SK-N-SH (cell line): ENCODE measurements at regions not wholly inside any gene's neighbourhood (a gene's known extent, or its start where the extent isn't known, plus 50 kb on each side); places are given as distances from the start of the nearest gene placed in this dataset.

Source experiments
- CTCF ChIA-PET: fragments of 300-600, 350-600 bp; formaldehyde crosslinking; extraction: SDS; loops from one replicate; lab custom pipeline; 2021; lab: Yijun Ruan, JAX
- POLR2A ChIA-PET: fragments of 350-600 bp; sonication (Branson Sonifier 250); formaldehyde crosslinking; extraction: SDS; loops from one replicate; lab custom pipeline; 2020; ENCODE audit warnings: antibody characterized with exemption, inconsistent platforms; lab: Yijun Ruan, JAX
- DNase-seq: peaks from one replicate; pipeline ENCODE4 v3.0.0; 2012
- H2AFZ ChIP-seq: fragments of 200-600 bp; sonication (generic); 2 replicates; pipeline ENCODE4 v1.8.1; 2016; ENCODE audit warnings: antibody characterized with exemption, mild to moderate bottlenecking, low read depth
- H3F3A ChIP-seq: fragments of 200-600 bp; sonication (generic); replicated peaks from 2 replicates; pipeline ENCODE3; 2016; ENCODE audit warnings: antibody characterized with exemption, mild to moderate bottlenecking; ENCODE audit not compliant: insufficient read depth
- H3K27ac ChIP-seq, 2 experiments: fragments of 200-500 bp in 1 of 2; fragments of 200-600 bp in 1 of 2; sonication (Bioruptor generic) in 1 of 2; sonication (generic), shearing (Covaris generic) in 1 of 2; 2 replicates each; pipeline versions ENCODE4 v1.5.1 to v1.6.1; 2014 to 2016; ENCODE audit warnings: low read depth in 2 of 2, inconsistent platforms in 1 of 2, low read length in 1 of 2, mild to moderate bottlenecking in 1 of 2, mixed read lengths in 1 of 2
- H3K27me3 ChIP-seq: fragments of 200-600 bp; sonication (generic), shearing (Covaris generic); 2 replicates; pipeline ENCODE4 v1.6.1; 2016; ENCODE audit warnings: mixed run types; ENCODE audit not compliant: insufficient read depth
- H3K36me3 ChIP-seq, 2 experiments: fragments of 200-500 bp in 1 of 2; fragments of 200-600 bp in 1 of 2; sonication (Bioruptor generic) in 1 of 2; sonication (generic) in 1 of 2; replicated peaks in 1 of 2; 2 replicates each; pipeline versions ENCODE3 to v1.5.1; 2014 to 2016; ENCODE audit warnings: low read length in 1 of 2, mild to moderate bottlenecking in 1 of 2; ENCODE audit not compliant: insufficient read depth in 2 of 2, control insufficient read depth in 1 of 2
- H3K4me1 ChIP-seq, 2 experiments: fragments of 200-500 bp in 1 of 2; fragments of 200-600 bp in 1 of 2; sonication (Bioruptor generic) in 1 of 2; sonication (generic), shearing (Covaris generic) in 1 of 2; 2 replicates each; pipeline versions ENCODE4 v1.5.1 to v1.6.1; 2014 to 2016; ENCODE audit warnings: low read depth in 1 of 2, low read length in 1 of 2, mixed run types in 1 of 2; ENCODE audit not compliant: insufficient read depth in 2 of 2, control insufficient read depth in 1 of 2
- H3K4me2 ChIP-seq: fragments of 200-600 bp; sonication (generic), shearing (Covaris generic); 2 replicates; pipeline ENCODE4 v1.6.1; 2017; ENCODE audit warnings: mixed run types
- H3K4me3 ChIP-seq, 2 experiments: fragments of 200-500 bp in 1 of 2; fragments of 200-600 bp in 1 of 2; sonication (Bioruptor generic) in 1 of 2; sonication (generic), shearing (Covaris generic) in 1 of 2; 2 replicates each; pipeline versions ENCODE4 v1.5.1 to v1.8.1; 2014 to 2016; ENCODE audit warnings: low read depth in 2 of 2, inconsistent platforms in 1 of 2, low read length in 1 of 2, mild to moderate bottlenecking in 1 of 2, mixed read lengths in 1 of 2, moderate library complexity in 1 of 2
- H3K79me2 ChIP-seq: fragments of 200-600 bp; sonication (generic); 2 replicates; pipeline ENCODE4 v1.8.1; 2017; ENCODE audit warnings: mild to moderate bottlenecking; ENCODE audit not compliant: insufficient read depth
- H3K9ac ChIP-seq: fragments of 200-600 bp; sonication (generic); 2 replicates; pipeline ENCODE4 v1.6.1; 2017; ENCODE audit warnings: mixed run types
- H3K9me2 ChIP-seq: fragments of 200-600 bp; sonication (generic); 2 replicates; pipeline ENCODE4 v1.6.1; 2017; ENCODE audit warnings: mixed run types
- H3K9me3 ChIP-seq: fragments of 200-600 bp; sonication (generic); 2 replicates; pipeline ENCODE4 v1.6.1; 2017; ENCODE audit warnings: mixed run types, mild to moderate bottlenecking, moderate library complexity
- H4K20me1 ChIP-seq: fragments of 200-600 bp; sonication (generic); 2 replicates; pipeline ENCODE4 v1.6.1; 2017; ENCODE audit warnings: mild to moderate bottlenecking, mixed run types; ENCODE audit not compliant: insufficient read depth
- CHD2 ChIP-seq: fragments of 150-350 bp; IDR thresholded peaks from 2 replicates; pipeline ENCODE4 v1.6.1; 2018; ENCODE audit warnings: low read length; ENCODE audit not compliant: partially characterized antibody
- ELF1 ChIP-seq: IDR thresholded peaks from 2 replicates; pipeline ENCODE4 v1.4.0; 2012
- EP300 ChIP-seq, 2 experiments: IDR thresholded peaks; 2 replicates each; pipeline versions ENCODE4 v1.4.0 to v1.6.1; 2012; ENCODE audit warnings: borderline replicate concordance in 1 of 2, low read depth in 1 of 2, low read length in 1 of 2
- EZH2phosphoT487 ChIP-seq: fragments of 200-600 bp; sonication (generic); IDR thresholded peaks from 2 replicates; pipeline ENCODE4 v1.6.1; 2017; ENCODE audit warnings: low read depth, mixed run types, mild to moderate bottlenecking, antibody characterized with exemption, moderate library complexity, borderline replicate concordance
- FOSL2 ChIP-seq: IDR thresholded peaks from 2 replicates; pipeline ENCODE4 v1.4.0; 2012; ENCODE audit warnings: low read depth, mild to moderate bottlenecking, moderate library complexity, borderline replicate concordance
- FOXJ3 ChIP-seq: sonication (generic); formaldehyde crosslinking; IDR thresholded peaks from 2 replicates; pipeline ENCODE4 v1.5.1; 2020; ENCODE audit warnings: mild to moderate bottlenecking, missing genetic modification reagents
- FOXM1 ChIP-seq: IDR thresholded peaks from 2 replicates; pipeline ENCODE4 v1.4.0; 2012; ENCODE audit warnings: low read depth, mild to moderate bottlenecking
- JUND ChIP-seq: IDR thresholded peaks from 2 replicates; pipeline ENCODE4 v1.4.0; 2012
- MEF2A ChIP-seq: IDR thresholded peaks from 2 replicates; pipeline ENCODE4 v1.4.0; 2012; ENCODE audit warnings: low read depth, borderline replicate concordance
- NFIC ChIP-seq: IDR thresholded peaks from 2 replicates; pipeline ENCODE4 v1.4.0; 2012; ENCODE audit warnings: borderline replicate concordance
- NRF1 ChIP-seq: IDR thresholded peaks from 2 replicates; pipeline ENCODE4 v1.6.1; 2012; ENCODE audit warnings: low read depth, mild to moderate bottlenecking, low read length
- RFX5 ChIP-seq: IDR thresholded peaks from 2 replicates; pipeline ENCODE4 v1.6.1; 2012; ENCODE audit warnings: mild to moderate bottlenecking, improper control_type of control experiment, low read length
- TCF12 ChIP-seq: IDR thresholded peaks from 2 replicates; pipeline ENCODE4 v1.4.0; 2012
- WGBS: methylation state at CpG from one replicate; pipeline ENCODE4 v1.1.6; 2017; ENCODE audit warnings: low lambda C conversion rate; 5-methylcytosine and 5-hydroxymethylcytosine counted together
- TF ChIP-seq, protein P1 (sequence below): fragments of 200-600 bp; sonication (generic); IDR thresholded peaks from 2 replicates; pipeline ENCODE4 v1.6.1; 2017; ENCODE audit warnings: antibody characterized with exemption, mild to moderate bottlenecking, moderate library complexity
- TF ChIP-seq, protein P2 (sequence below): IDR thresholded peaks from 2 replicates; pipeline ENCODE4 v1.4.0; 2012; ENCODE audit warnings: low read depth
- TF ChIP-seq, protein P3 (sequence below): IDR thresholded peaks from 2 replicates; pipeline ENCODE4 v1.4.0; 2012; ENCODE audit warnings: low read depth, borderline replicate concordance
- TF ChIP-seq, protein P4 (sequence below): IDR thresholded peaks from 2 replicates; pipeline ENCODE4; 2012
- TF ChIP-seq, protein P5 (sequence below): IDR thresholded peaks from 2 replicates; pipeline ENCODE4 v1.4.0; 2012; ENCODE audit warnings: low read depth, borderline replicate concordance
- TF ChIP-seq, protein P6 (sequence below): fragments of 150-350 bp; IDR thresholded peaks from 2 replicates; pipeline ENCODE4 v1.6.1; 2016; ENCODE audit warnings: mild to moderate bottlenecking, low read depth, low read length

DNA sequence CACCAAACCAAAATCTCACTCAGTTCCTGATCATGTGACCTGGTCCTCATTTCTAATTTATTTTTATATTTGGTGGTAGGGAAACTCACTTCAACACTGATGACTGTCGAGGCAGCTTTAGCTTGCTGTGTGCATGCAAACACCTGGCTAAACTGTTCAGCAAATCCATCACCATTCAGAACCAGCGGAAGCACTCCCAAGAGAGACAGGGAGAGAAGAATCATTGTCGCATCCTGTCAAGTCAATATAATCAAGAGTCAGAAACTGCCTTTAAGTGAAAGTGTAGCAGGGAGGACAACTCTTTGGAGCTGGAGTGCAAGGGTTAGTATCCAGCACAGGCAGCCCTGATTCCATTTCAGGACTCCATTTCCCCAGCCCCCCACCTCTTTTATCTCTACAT lies 300.7 kb downstream of the XPNPEP1 start:
- no peaks in the 10 kb centered on the region for H3K4me1 ChIP-seq
- no peak overlapping the region for H3K4me3 ChIP-seq
- no peak overlapping the region for H2AFZ ChIP-seq
- H3K4me2 ChIP-seq, result no peak overlapping the region
- DNase-seq, result no peak
- no peak overlapping the region for H3K27ac ChIP-seq
- no peaks in the 10 kb centered on the region for H3K9me3 ChIP-seq
- no peaks in the 10 kb centered on the region for H3K9me2 ChIP-seq
- 21% methylated on average over 3 of the region's 3 CpGs for WGBS
- no peaks in the 10 kb centered on the region for H3K36me3 ChIP-seq
- no peaks in the 10 kb centered on the region for H3K79me2 ChIP-seq
- H4K20me1 ChIP-seq, result no peaks in the 10 kb centered on the region
- no peaks in the 10 kb centered on the region for H3F3A ChIP-seq
- CTCF ChIA-PET, result no interaction called here
- TF ChIP-seq FOSL2, result no peak
- TF ChIP-seq, protein P1, sequence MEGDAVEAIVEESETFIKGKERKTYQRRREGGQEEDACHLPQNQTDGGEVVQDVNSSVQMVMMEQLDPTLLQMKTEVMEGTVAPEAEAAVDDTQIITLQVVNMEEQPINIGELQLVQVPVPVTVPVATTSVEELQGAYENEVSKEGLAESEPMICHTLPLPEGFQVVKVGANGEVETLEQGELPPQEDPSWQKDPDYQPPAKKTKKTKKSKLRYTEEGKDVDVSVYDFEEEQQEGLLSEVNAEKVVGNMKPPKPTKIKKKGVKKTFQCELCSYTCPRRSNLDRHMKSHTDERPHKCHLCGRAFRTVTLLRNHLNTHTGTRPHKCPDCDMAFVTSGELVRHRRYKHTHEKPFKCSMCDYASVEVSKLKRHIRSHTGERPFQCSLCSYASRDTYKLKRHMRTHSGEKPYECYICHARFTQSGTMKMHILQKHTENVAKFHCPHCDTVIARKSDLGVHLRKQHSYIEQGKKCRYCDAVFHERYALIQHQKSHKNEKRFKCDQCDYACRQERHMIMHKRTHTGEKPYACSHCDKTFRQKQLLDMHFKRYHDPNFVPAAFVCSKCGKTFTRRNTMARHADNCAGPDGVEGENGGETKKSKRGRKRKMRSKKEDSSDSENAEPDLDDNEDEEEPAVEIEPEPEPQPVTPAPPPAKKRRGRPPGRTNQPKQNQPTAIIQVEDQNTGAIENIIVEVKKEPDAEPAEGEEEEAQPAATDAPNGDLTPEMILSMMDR, result no peak
- POLR2A ChIA-PET, result no interaction called here
- H3K9ac ChIP-seq, result no peak overlapping the region
- no peaks in the 10 kb centered on the region for H3K27me3 ChIP-seq

DNA sequence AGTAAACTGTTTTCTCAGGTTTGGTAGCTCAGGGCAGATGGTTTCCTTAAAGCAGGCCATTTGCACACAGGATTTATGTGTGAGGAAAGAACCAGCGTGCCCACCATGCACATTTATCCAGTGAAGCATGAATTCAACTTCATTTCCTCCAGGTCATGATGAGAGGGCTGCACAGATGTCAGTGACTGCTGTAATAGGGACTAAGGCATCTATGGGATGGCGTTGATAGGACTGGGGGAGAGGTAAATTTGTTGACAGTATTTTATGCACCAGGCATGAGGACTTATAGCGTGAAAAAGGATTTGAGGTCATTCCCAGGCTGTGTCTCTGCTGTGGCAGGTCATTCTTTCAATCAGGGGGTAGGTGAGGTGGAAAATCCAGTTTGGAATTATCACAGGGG lies 302.9 kb downstream of the XPNPEP1 start:
- Histone ChIP-seq H3K4me1 (no peaks in the 10 kb centered on the region), H3K9ac (no peak overlapping the region), H3K9me2 (no peaks in the 10 kb centered on the region), H3K4me3 (no peak overlapping the region), H3K79me2 (no peaks in the 10 kb centered on the region), H3K4me2 (no peak overlapping the region), H3K27ac (no peak overlapping the region), H3F3A (no peaks in the 10 kb centered on the region), H3K36me3 (no peaks in the 10 kb centered on the region), H3K27me3 (no peaks in the 10 kb centered on the region), H4K20me1 (no peaks in the 10 kb centered on the region), H3K9me3 (no peaks in the 10 kb centered on the region), H2AFZ (no peak overlapping the region)
- TF ChIP-seq FOSL2, result no peak
- TF ChIP-seq FOXM1, result no peak
- TF ChIP-seq RFX5, result no peak
- no peak for TF ChIP-seq EZH2phosphoT487
- TF ChIP-seq, protein P2, sequence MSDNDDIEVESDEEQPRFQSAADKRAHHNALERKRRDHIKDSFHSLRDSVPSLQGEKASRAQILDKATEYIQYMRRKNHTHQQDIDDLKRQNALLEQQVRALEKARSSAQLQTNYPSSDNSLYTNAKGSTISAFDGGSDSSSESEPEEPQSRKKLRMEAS, result no peak
- no peak for TF ChIP-seq NRF1
- TF ChIP-seq, protein P1, result no peak
- TF ChIP-seq, protein P3, sequence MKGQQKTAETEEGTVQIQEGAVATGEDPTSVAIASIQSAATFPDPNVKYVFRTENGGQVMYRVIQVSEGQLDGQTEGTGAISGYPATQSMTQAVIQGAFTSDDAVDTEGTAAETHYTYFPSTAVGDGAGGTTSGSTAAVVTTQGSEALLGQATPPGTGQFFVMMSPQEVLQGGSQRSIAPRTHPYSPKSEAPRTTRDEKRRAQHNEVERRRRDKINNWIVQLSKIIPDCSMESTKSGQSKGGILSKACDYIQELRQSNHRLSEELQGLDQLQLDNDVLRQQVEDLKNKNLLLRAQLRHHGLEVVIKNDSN, result no peak
- no peak for TF ChIP-seq NFIC
- TF ChIP-seq CHD2, result no peak
- TF ChIP-seq JUND, result no peak
- TF ChIP-seq, protein P4, sequence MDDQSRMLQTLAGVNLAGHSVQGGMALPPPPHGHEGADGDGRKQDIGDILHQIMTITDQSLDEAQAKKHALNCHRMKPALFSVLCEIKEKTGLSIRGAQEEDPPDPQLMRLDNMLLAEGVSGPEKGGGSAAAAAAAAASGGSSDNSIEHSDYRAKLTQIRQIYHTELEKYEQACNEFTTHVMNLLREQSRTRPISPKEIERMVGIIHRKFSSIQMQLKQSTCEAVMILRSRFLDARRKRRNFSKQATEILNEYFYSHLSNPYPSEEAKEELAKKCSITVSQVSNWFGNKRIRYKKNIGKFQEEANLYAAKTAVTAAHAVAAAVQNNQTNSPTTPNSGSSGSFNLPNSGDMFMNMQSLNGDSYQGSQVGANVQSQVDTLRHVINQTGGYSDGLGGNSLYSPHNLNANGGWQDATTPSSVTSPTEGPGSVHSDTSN, result no peak
- no peak for TF ChIP-seq ELF1
- no peak for TF ChIP-seq TCF12
- TF ChIP-seq MEF2A, result no peak
- TF ChIP-seq, protein P5, sequence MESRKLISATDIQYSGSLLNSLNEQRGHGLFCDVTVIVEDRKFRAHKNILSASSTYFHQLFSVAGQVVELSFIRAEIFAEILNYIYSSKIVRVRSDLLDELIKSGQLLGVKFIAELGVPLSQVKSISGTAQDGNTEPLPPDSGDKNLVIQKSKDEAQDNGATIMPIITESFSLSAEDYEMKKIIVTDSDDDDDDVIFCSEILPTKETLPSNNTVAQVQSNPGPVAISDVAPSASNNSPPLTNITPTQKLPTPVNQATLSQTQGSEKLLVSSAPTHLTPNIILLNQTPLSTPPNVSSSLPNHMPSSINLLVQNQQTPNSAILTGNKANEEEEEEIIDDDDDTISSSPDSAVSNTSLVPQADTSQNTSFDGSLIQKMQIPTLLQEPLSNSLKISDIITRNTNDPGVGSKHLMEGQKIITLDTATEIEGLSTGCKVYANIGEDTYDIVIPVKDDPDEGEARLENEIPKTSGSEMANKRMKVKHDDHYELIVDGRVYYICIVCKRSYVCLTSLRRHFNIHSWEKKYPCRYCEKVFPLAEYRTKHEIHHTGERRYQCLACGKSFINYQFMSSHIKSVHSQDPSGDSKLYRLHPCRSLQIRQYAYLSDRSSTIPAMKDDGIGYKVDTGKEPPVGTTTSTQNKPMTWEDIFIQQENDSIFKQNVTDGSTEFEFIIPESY, result no peak
- no peak for TF ChIP-seq EP300 (IDR thresholded peaks at IDR 0.05; ENCODE audit: borderline replicate concordance in 1 of 2, low read depth in 1 of 2, low read length in 1 of 2)
- TF ChIP-seq, protein P6, sequence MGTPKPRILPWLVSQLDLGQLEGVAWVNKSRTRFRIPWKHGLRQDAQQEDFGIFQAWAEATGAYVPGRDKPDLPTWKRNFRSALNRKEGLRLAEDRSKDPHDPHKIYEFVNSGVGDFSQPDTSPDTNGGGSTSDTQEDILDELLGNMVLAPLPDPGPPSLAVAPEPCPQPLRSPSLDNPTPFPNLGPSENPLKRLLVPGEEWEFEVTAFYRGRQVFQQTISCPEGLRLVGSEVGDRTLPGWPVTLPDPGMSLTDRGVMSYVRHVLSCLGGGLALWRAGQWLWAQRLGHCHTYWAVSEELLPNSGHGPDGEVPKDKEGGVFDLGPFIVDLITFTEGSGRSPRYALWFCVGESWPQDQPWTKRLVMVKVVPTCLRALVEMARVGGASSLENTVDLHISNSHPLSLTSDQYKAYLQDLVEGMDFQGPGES, result no peak
- no peak for TF ChIP-seq FOXJ3
- POLR2A ChIA-PET, result no interaction called here
- no peak for DNase-seq
- CTCF ChIA-PET, result no interaction called here
- WGBS, result 6% methylated on average over 3 of the region's 3 CpGs
